Fibroblast of lung (primary cell): ENCODE measurements at regions not wholly inside any gene's neighbourhood (a gene's known extent, or its start where the extent isn't known, plus 50 kb on each side); places are given as distances from the start of the nearest gene placed in this dataset.

Experiments
- DNase-seq, 2 donors: peaks; one replicate each; pipeline versions ENCODE4 v3.0.0 to v3.0.0-alpha.2; 2010; ENCODE audit warnings: low read depth in 2 of 2
- H2AFZ ChIP-seq: 2 replicates; pipeline ENCODE4 v1.5.1; 2012; ENCODE audit warnings: low read length, control low read depth, inconsistent platforms
- H3K27ac ChIP-seq: 2 replicates; pipeline ENCODE4 v1.5.1; 2011; ENCODE audit warnings: low read length, control low read depth; ENCODE audit not compliant: insufficient read depth
- H3K27me3 ChIP-seq: 2 replicates; pipeline ENCODE4 v1.5.1; 2011; ENCODE audit warnings: mild to moderate bottlenecking, low read length; ENCODE audit not compliant: control insufficient read depth, insufficient read depth
- H3K36me3 ChIP-seq: 2 replicates; pipeline ENCODE4 v1.5.1; 2011; ENCODE audit warnings: low read length; ENCODE audit not compliant: control insufficient read depth, insufficient read depth
- H3K4me1 ChIP-seq: 2 replicates; pipeline ENCODE4 v1.5.1; 2011; ENCODE audit warnings: low read length; ENCODE audit not compliant: control insufficient read depth, insufficient read depth; ENCODE audit errors: extremely low read depth
- H3K4me2 ChIP-seq: 2 replicates; pipeline ENCODE4 v1.5.1; 2011; ENCODE audit warnings: low read length, control low read depth; ENCODE audit not compliant: insufficient read depth; ENCODE audit errors: extremely low read depth
- H3K4me3 ChIP-seq, 4 experiments: fragments of 200-600 bp in 1 of 4; sonication (generic) in 1 of 4; replicated peaks in 1 of 4; 2 replicates each; pipeline ENCODE4 v1.5.1; 2011 to 2016; ENCODE audit warnings: low read length in 4 of 4, low read depth in 3 of 4, mild to moderate bottlenecking in 3 of 4, control low read depth in 2 of 4, inconsistent platforms in 1 of 4, mixed read lengths in 1 of 4; ENCODE audit not compliant: insufficient read depth in 1 of 4; ENCODE audit errors: control extremely low read depth in 1 of 4
- H3K79me2 ChIP-seq: 2 replicates; pipeline ENCODE4 v1.5.1; 2012; ENCODE audit warnings: mild to moderate bottlenecking, low read length, inconsistent platforms; ENCODE audit not compliant: control insufficient read depth, insufficient read depth
- H3K9ac ChIP-seq: 2 replicates; pipeline ENCODE4 v1.5.1; 2011; ENCODE audit warnings: mild to moderate bottlenecking, low read length, control low read depth; ENCODE audit not compliant: insufficient read depth
- H3K9me3 ChIP-seq: 2 replicates; pipeline ENCODE4 v1.5.1; 2012; ENCODE audit warnings: low read depth, low read length; ENCODE audit not compliant: control insufficient read depth, insufficient read depth
- H4K20me1 ChIP-seq: 2 replicates; pipeline ENCODE4 v1.5.1; 2011; ENCODE audit warnings: low read length; ENCODE audit not compliant: control insufficient read depth, insufficient read depth; ENCODE audit errors: extremely low read depth
- EZH2 ChIP-seq: IDR thresholded peaks from 2 replicates; pipeline ENCODE4 v1.5.1; 2012; ENCODE audit warnings: low read length, control low read depth, mild to moderate bottlenecking; ENCODE audit errors: missing control alignments
- TF ChIP-seq, protein P1 (sequence below), 2 donors: IDR thresholded peaks in 1 of 2; conservative IDR thresholded peaks in 1 of 2; 1 replicate in 1 of 2; 2 replicates in 1 of 2; pipeline ENCODE4 v1.5.1; 2011 to 2012; ENCODE audit warnings: low read length in 2 of 2, control low read depth in 1 of 2, inconsistent platforms in 1 of 2, low read depth in 1 of 2, mild to moderate bottlenecking in 1 of 2

DNA sequence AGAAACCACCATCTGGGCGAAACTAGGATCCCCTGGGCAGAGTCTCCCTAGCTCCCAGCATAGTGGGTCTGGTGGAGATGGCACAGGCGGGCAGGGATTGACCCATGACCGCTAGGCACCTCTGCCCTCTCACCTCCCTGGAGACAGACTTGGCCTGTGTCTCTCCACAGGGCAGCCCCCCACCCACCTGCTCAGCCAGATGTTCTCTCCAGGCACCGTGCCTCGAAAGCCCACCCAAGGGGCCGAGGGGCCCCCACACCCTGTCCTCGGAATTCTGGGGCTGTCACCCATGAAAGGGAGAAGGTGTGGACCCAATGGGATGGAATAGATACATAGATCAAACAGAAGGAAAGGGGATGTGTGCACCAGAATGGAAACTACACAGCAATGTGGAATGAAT is 229.1 kb upstream of the RTL1 start:
- TF ChIP-seq EZH2: no peak
- TF ChIP-seq, protein P1, sequence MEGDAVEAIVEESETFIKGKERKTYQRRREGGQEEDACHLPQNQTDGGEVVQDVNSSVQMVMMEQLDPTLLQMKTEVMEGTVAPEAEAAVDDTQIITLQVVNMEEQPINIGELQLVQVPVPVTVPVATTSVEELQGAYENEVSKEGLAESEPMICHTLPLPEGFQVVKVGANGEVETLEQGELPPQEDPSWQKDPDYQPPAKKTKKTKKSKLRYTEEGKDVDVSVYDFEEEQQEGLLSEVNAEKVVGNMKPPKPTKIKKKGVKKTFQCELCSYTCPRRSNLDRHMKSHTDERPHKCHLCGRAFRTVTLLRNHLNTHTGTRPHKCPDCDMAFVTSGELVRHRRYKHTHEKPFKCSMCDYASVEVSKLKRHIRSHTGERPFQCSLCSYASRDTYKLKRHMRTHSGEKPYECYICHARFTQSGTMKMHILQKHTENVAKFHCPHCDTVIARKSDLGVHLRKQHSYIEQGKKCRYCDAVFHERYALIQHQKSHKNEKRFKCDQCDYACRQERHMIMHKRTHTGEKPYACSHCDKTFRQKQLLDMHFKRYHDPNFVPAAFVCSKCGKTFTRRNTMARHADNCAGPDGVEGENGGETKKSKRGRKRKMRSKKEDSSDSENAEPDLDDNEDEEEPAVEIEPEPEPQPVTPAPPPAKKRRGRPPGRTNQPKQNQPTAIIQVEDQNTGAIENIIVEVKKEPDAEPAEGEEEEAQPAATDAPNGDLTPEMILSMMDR (conservative IDR thresholded peaks at IDR 0.05 in 1 of 2, IDR thresholded peaks at IDR 0.05 in 1 of 2; ENCODE audit: low read depth in 1 of 2, low read length in 2 of 2): no peak
- no peak overlapping the region for H3K4me2 ChIP-seq

DNA sequence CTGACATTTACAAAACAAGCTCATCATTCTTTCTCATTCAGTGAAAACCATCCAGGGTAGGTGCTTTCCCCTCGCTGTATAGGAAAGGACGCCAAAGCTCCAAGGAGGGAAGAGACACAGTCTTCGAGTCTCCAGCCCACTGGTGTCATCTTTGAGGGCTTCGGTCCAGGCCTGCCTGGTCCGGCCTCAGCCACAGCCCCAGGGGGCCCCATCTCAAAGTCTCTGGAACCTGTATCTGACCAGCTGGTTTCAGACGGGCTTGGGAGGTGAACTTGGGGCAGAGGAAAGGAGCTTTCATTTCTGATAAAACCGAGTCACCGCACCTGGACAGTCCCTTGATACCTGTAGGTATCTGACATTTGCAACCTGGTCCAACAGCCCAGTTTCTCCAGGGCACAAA is 229.5 kb upstream of the RTL1 start:
- DNase-seq: no peak
- Histone ChIP-seq H3K79me2 (no peaks in the 10 kb centered on the region), H3K36me3 (no peaks in the 10 kb centered on the region), H3K27ac (no peak overlapping the region), H2AFZ (no peak overlapping the region), H3K4me2 (no peak overlapping the region), H3K27me3 (no peaks in the 10 kb centered on the region), H3K4me3 (no peak overlapping the region), H4K20me1 (no peaks in the 10 kb centered on the region), H3K9me3 (no peaks in the 10 kb centered on the region), H3K4me1 (no peaks in the 10 kb centered on the region), H3K9ac (no peak overlapping the region)
- TF ChIP-seq, protein P1 (conservative IDR thresholded peaks at IDR 0.05 in 1 of 2, IDR thresholded peaks at IDR 0.05 in 1 of 2; ENCODE audit: low read depth in 1 of 2, low read length in 2 of 2): no peak
- no peak for TF ChIP-seq EZH2

More for the DNA sequence above, 229.1 kb upstream of the RTL1 start:
- Histone ChIP-seq H2AFZ (no peak overlapping the region), H3K4me1 (no peaks in the 10 kb centered on the region), H3K4me3 (no peak overlapping the region), H3K27me3 (no peaks in the 10 kb centered on the region), H3K36me3 (no peaks in the 10 kb centered on the region), H4K20me1 (no peaks in the 10 kb centered on the region), H3K9ac (no peak overlapping the region), H3K9me3 (no peaks in the 10 kb centered on the region), H3K79me2 (no peaks in the 10 kb centered on the region), H3K27ac (no peak overlapping the region)
- no peak for DNase-seq

DNA sequence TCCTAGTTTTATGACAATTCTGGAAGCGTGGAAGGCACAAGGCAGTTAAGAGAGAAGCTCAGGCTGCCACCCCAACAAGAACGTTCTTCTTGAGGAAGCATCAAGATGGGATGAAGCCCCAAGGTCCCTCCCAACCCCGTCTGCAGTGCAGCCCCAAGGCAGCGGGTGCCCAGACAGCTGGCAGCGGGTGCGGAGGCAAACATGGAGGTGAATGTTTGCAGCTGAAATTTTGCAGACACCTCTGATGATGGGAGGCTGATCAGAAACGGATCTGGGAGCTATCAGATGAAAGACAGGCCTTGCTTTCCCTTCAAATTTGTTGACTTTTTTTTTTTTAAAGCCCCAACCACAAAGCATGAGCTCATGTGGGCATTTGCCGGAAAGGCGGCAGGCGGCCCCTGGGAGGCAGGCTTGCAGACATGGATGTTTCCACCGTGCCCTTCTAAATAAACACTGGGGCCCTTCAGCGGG is 230.7 kb upstream of the RTL1 start:
- TF ChIP-seq, protein P1 (conservative IDR thresholded peaks at IDR 0.05 in 1 of 2, IDR thresholded peaks at IDR 0.05 in 1 of 2; ENCODE audit: low read depth in 1 of 2, low read length in 2 of 2): no peak
- no peak for TF ChIP-seq EZH2
- no peaks in the 10 kb centered on the region for H3K4me1 ChIP-seq
- no peaks in the 10 kb centered on the region for H3K9me3 ChIP-seq
- no peak overlapping the region for H3K4me3 ChIP-seq
- DNase-seq: no peak
- H3K27me3 ChIP-seq: no peaks in the 10 kb centered on the region
- no peaks in the 10 kb centered on the region for H3K79me2 ChIP-seq
- no peak overlapping the region for H3K27ac ChIP-seq
- H2AFZ ChIP-seq: no peak overlapping the region
- H3K36me3 ChIP-seq: no peaks in the 10 kb centered on the region
- H3K4me2 ChIP-seq: no peak overlapping the region
- no peaks in the 10 kb centered on the region for H4K20me1 ChIP-seq
- no peak overlapping the region for H3K9ac ChIP-seq
